KOPT-K1 (cell line): ENCODE measurements at regions not wholly inside any gene's neighbourhood (a gene's known extent, or its start where the extent isn't known, plus 50 kb on each side); places are given as distances from the start of the nearest gene placed in this dataset.

ENCODE experiments used
- H3K27ac ChIP-seq: fragments of 200-600 bp; sonication (generic); 2 replicates; pipeline ENCODE4 v1.5.1; 2016; ENCODE audit warnings: antibody characterized with exemption, mild to moderate bottlenecking, low read depth, low read length; ENCODE audit not compliant: poor library complexity, severe bottlenecking
- H3K36me3 ChIP-seq: fragments of 200-600 bp; sonication (generic); 2 replicates; pipeline ENCODE4 v1.5.1; 2017; ENCODE audit warnings: antibody characterized with exemption, mild to moderate bottlenecking, low read length, moderate library complexity; ENCODE audit not compliant: insufficient read depth
- H3K9me3 ChIP-seq: fragments of 200-600 bp; sonication (generic); 2 replicates; pipeline ENCODE4 v1.5.1; 2017; ENCODE audit warnings: antibody characterized with exemption, low read length, mild to moderate bottlenecking; ENCODE audit not compliant: insufficient read depth, poor library complexity, severe bottlenecking

GRCh38 chrX:39819921-39820849 is 277.6 kb downstream of the BCOR start:
- Histone ChIP-seq H3K9me3 (no peaks in the 10 kb centered on the region), H3K27ac (no peak overlapping the region), H3K36me3 (no peaks in the 10 kb centered on the region)

GRCh38 chrX:39820938-39821708 is 276.6 kb downstream of the BCOR start:
- H3K9me3 ChIP-seq = no peaks in the 10 kb centered on the region
- H3K27ac ChIP-seq = no peak overlapping the region
- H3K36me3 ChIP-seq = no peaks in the 10 kb centered on the region

DNA sequence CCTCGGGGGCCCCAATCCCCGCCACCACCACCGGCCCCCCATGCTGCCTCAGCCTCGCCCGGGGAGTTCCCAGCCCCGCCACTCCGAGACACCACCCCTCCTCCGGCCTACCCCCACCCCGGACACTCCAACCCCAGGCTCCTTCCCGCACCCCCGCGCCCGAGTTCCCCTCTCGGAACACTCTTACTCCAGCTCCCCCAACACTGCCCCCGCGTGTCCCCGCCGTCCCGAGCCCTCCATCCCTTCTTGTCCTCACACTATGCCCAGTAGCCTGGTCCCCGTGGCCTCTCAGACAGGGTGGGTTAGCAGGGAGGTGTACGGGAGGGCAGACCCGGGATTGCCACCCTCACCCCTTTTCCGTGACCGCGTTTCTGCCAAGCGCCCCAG is 276.1 kb downstream of the BCOR start:
- Histone ChIP-seq H3K27ac (no peak overlapping the region), H3K9me3 (no peaks in the 10 kb centered on the region), H3K36me3 (no peaks in the 10 kb centered on the region)

DNA sequence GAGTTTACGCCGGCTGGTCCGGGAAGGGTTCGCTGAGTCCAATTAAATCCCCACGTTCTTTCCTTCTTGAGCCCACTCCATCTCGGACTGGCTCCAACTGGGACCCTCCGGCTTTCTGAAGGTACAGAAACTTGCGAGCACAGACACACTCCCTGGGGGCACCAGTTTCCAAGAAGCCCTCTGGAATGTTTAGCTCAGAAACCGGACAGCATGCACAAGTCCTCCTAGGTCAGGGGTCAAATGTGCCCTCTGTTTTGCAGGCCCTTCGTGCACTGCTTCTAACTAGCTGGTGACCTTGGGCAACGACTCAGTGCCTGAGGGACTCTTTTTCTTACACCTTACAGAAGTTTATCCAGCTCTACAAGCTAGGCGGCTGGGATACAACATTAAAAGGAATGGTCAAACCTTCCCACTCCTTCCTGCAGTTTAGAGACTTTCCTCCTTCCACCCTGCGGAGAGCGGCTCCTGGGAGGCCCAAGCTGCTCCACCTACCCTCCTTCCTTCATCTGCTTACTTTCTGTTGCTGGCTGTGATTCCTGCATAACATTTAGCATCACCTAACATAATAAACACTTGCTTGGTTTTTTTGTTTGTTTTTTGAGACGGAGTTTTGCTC is 275.5 kb downstream of the BCOR start:
- no peaks in the 10 kb centered on the region for H3K36me3 ChIP-seq
- no peaks in the 10 kb centered on the region for H3K9me3 ChIP-seq
- no peak overlapping the region for H3K27ac ChIP-seq

DNA sequence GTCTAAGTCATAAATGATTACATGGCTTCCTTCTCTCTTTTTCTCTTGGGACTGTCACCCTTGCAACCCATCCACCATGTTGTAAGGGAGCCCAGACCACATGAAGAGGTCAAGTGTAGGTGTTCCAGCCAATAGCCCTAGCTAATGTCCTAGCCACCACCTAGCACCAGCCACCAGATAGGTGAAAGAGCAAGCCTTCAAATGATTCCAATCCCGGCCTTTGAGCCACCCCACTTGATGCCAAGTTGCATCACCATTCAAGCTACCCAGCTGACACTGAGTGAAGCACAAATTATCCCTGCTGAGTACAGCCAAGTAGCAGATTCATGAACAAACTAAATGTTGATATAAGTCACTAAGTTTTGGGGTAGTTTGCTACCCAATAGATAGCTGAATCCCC is 274.3 kb downstream of the BCOR start:
- Histone ChIP-seq H3K36me3 (no peaks in the 10 kb centered on the region), H3K9me3 (no peaks in the 10 kb centered on the region), H3K27ac (no peak overlapping the region)

GRCh38 chrX:39823854-39824253 is 273.9 kb downstream of the BCOR start:
- no peaks in the 10 kb centered on the region for H3K9me3 ChIP-seq
- H3K27ac ChIP-seq = no peak overlapping the region
- H3K36me3 ChIP-seq = no peaks in the 10 kb centered on the region

DNA sequence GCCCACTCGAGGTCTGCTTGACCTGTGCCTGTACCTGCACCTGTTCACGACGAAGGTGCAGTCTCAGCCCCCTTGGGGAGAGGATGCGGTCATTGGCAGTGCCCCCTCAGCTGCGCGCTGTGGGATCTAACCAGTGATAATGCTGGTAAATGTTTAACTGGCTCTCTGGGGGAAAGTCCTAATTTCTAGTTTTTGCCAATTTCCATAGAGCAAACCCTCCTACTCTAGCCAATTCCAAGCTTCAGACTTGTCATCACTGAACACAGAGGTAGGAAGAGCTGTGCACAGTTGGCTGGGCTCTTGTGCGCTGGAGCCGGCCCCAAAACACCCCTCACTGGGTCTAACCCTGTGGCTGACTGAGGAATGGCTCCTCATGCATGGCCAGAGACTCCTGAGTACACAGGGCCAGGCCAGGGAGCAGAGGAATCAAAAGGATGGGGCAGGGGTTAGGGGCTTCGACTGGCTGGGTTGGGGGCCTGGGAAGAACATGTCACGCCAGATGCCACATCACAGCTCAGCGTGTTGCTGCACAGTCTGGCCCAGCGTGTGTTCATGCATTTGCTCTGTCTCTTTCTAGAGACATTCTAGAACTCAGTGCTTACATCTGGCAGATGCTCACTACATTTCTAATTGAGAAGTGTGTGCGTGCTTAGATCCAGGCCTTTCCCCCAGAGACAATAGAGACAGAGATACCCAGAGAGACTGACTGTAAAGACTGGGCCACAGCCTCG is 270.8 kb downstream of the BCOR start:
- Histone ChIP-seq H3K27ac (no peak overlapping the region), H3K9me3 (no peaks in the 10 kb centered on the region), H3K36me3 (no peaks in the 10 kb centered on the region)

DNA sequence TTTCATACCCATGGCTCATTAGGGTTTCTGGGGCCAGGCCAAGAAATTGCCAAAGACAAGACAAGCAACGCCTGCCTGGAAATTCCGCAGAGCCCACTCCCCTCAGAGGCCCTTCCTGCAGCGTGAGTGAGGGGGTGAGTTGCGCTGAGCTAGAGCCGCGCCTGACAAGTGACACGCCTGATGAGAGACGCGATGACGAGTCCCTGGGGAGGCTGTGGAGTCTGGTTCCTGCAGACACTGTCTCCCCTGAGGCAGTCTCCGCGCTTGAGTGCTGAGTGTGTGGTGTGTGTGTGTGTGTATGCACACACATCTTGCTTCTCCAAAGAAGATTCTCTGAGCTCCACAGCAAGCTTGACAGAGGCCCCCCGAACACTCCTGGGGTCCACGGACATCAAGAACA is 269.8 kb downstream of the BCOR start:
- no peaks in the 10 kb centered on the region for H3K9me3 ChIP-seq
- no peak overlapping the region for H3K27ac ChIP-seq
- H3K36me3 ChIP-seq = no peaks in the 10 kb centered on the region

DNA sequence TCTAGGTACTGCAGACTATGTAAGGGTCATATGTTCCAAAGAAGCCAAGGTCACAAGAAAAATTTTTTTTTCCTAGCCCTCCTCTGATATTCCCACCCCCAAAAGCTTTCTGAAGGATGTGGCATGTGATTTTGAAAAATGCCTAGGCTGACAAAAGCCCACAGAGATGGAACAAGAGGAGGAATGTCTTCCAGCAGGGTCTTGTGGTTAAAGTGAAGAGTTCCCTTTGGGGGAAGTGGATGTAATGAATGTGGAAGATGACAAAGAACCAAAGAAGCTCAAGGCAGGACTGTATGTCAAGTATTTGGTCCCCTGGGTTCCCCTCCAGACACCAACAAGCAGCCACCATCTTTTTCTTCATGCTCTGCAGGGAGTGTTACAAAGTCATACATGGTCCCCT is 268.8 kb downstream of the BCOR start:
- Histone ChIP-seq H3K9me3 (no peaks in the 10 kb centered on the region), H3K36me3 (no peaks in the 10 kb centered on the region), H3K27ac (no peak overlapping the region)

GRCh38 chrX:39829965-39830364 is 267.8 kb downstream of the BCOR start:
- H3K27ac ChIP-seq = no peak overlapping the region
- no peaks in the 10 kb centered on the region for H3K36me3 ChIP-seq
- H3K9me3 ChIP-seq = no peaks in the 10 kb centered on the region

- Histone ChIP-seq H3K27ac (no peak overlapping the region), H3K9me3 (no peaks in the 10 kb centered on the region)
Observed at GRCh38 chrX:39830414-39830813, 267.3 kb downstream of the BCOR start.

GRCh38 chrX:39832211-39832610 is 265.5 kb downstream of the BCOR start:
- Histone ChIP-seq H3K27ac (no peak overlapping the region), H3K9me3 (no peaks in the 10 kb centered on the region), H3K36me3 (no peaks in the 10 kb centered on the region)

More at GRCh38 chrX:39830414-39830813, 267.3 kb downstream of the BCOR start:
- H3K36me3 ChIP-seq = no peaks in the 10 kb centered on the region

DNA sequence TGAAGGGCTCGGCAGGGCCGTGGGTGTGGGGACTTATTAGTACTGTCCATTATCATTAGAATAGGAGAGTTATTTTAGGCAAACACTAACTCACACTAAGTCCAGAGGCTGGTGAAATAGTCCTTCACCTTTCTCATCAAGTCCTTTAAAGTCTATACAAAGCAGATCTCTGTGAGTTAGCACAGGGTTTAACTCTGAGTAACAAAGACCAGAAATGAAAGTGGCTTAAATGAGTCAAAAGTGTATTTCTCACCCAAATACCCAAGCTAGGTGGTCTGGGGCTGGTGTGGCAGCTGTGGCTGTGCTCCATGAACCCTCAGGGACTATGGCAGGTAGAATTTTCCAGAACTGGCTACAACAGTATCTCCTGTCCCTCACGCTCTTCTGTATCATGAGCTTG is 263.2 kb downstream of the BCOR start:
- no peak overlapping the region for H3K27ac ChIP-seq
- H3K36me3 ChIP-seq = no peaks in the 10 kb centered on the region
- no peaks in the 10 kb centered on the region for H3K9me3 ChIP-seq

GRCh38 chrX:39835241-39835640 is 262.5 kb downstream of the BCOR start:
- Histone ChIP-seq H3K9me3 (no peaks in the 10 kb centered on the region), H3K36me3 (no peaks in the 10 kb centered on the region), H3K27ac (no peak overlapping the region)

DNA sequence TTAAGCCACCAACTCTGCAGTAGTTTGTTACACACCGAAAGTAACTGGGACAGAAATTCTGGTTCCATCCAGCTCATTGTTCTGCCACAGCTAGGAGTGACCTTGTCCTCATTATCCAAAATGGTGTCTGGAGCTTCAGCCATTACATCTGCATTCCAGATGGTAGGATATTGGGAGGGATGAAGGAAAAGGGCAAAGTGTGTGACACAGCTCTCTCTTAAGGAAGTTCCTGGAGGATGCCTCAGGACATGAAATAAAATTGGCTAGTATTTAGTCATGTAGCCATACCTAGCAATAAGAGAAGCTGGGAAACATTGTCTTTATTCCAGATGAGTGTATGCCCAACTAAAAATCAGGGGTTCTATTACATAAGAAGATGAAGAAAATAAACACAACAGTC is 262.0 kb downstream of the BCOR start:
- H3K27ac ChIP-seq = no peak overlapping the region
- H3K36me3 ChIP-seq = no peaks in the 10 kb centered on the region
- H3K9me3 ChIP-seq = no peaks in the 10 kb centered on the region
